ENCODE measurements at regions not wholly inside any gene's neighbourhood (a gene's known extent, or its start where the extent isn't known, plus 50 kb on each side); places are given as distances from the start of the nearest gene placed in this dataset.

- no peak for TF ChIP-seq CTCF (IDR thresholded peaks at IDR 0.05; ENCODE audit: low read length, missing control alignments)
- no peak overlapping the region for H3K4me3 ChIP-seq (replicated peaks; ENCODE audit: low read depth, low read length)
- DNase-seq (ENCODE audit: low read depth) = no peak
Observed at GRCh38 chr17:6186998-6187397, 116.8 kb downstream of the WSCD1 start.

- no peak for DNase-seq (ENCODE audit: low read depth)
- H3K4me3 ChIP-seq (replicated peaks; ENCODE audit: low read depth, low read length) = no peak overlapping the region
- no peak for TF ChIP-seq CTCF (IDR thresholded peaks at IDR 0.05; ENCODE audit: low read length, missing control alignments)
Observed at GRCh38 chr17:6184508-6184907, 114.3 kb downstream of the WSCD1 start.

- no peak overlapping the region for H3K4me3 ChIP-seq (replicated peaks; ENCODE audit: low read depth, low read length)
- TF ChIP-seq CTCF (IDR thresholded peaks at IDR 0.05; ENCODE audit: low read length, missing control alignments) = no peak
- DNase-seq (ENCODE audit: low read depth) = no peak
Observed at GRCh38 chr17:6179017-6179416, 108.8 kb downstream of the WSCD1 start.

DNA sequence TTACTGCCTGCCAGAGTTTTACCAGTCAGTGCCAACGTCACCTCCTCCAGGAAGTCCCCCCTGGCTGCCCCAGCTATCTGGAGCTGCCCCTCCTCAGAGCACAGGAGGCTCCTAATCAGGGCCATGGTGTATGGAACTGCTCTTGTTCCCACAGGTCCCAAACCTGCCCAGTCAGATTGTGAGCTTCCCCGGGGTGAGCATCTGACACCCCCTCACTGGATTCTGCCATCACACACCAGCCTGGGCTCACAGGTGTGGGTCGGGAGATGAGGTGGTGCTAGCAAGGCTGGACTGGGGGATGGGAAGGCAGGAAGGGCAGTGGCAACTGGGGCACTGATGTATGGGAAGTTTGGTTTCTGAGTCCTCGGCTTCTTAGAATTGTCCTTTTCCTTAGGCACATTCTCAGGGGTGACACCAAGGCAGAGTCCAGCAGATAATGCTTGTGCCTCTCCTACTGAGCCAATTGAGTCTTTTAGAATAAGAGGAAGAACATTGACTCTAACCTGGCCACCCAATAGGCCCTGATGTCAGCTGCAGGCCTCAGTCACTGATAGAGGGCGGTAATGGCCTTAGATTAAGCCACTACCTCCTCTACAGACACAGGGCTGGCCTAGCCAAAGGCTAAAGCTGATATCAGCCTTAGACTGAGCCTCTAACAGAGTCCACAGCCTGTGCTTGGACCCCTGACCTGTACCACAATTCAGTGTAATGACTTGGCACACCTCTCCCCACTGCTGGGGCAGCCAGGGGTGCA lies 107.9 kb downstream of the WSCD1 start:
- no peak for TF ChIP-seq CTCF (IDR thresholded peaks at IDR 0.05; ENCODE audit: low read length, missing control alignments)
- H3K4me3 ChIP-seq (replicated peaks; ENCODE audit: low read depth, low read length) = no peak overlapping the region
- no peak for DNase-seq (ENCODE audit: low read depth)
